K562 (cell line): ENCODE measurements at regions not wholly inside any gene's neighbourhood (a gene's known extent, or its start where the extent isn't known, plus 50 kb on each side); places are given as distances from the start of the nearest gene placed in this dataset.

Source experiments
- CEBPB ChIP-seq: fragments of 450-650 bp; IDR thresholded peaks from 2 replicates; pipeline ENCODE4 v1.6.1; 2016; ENCODE audit warnings: missing genetic modification characterization, missing compliant biosample characterization
- E2F6 ChIP-seq, 2 experiments: IDR thresholded peaks; 2 replicates each; pipeline ENCODE4 v1.6.1; 2011; ENCODE audit warnings: borderline replicate concordance in 1 of 2, control low read depth in 1 of 2, low read depth in 1 of 2, low read length in 1 of 2, mild to moderate bottlenecking in 1 of 2, mixed read lengths in 1 of 2, moderate library complexity in 1 of 2; ENCODE audit not compliant: insufficient read depth in 1 of 2, insufficient read length in 1 of 2, poor library complexity in 1 of 2, severe bottlenecking in 1 of 2; ENCODE audit errors: extremely low read depth in 1 of 2
- NUFIP1 ChIP-seq: fragments of 450-650 bp; IDR thresholded peaks from 2 replicates; pipeline ENCODE4 v1.6.1; 2018; ENCODE audit not compliant: partially characterized antibody
- SRSF9 ChIP-seq: fragments of 200-400 bp; formaldehyde crosslinking; IDR thresholded peaks from 2 replicates; pipeline ENCODE4 v1.6.1; 2017; ENCODE audit warnings: low read depth, low read length, borderline replicate concordance
- TAF1 ChIP-seq: IDR thresholded peaks from 2 replicates; pipeline ENCODE4 v1.6.1; 2011; ENCODE audit warnings: mild to moderate bottlenecking, low read length, moderate library complexity; ENCODE audit not compliant: insufficient read depth, control insufficient read depth, severe bottlenecking; ENCODE audit errors: extremely low read depth
- ZNF518B ChIP-seq: fragments of 250-450 bp; sonication (Bioruptor Pico); IDR thresholded peaks from 2 replicates; pipeline ENCODE4 v1.5.0; 2021; ENCODE audit warnings: mild to moderate bottlenecking, moderate library complexity
- ZNF785 ChIP-seq: fragments of 250-450 bp; sonication (Bioruptor Pico); IDR thresholded peaks from 2 replicates; pipeline ENCODE4 v1.4.0; 2020; ENCODE audit warnings: mild to moderate bottlenecking
- TF ChIP-seq, protein P1 (sequence below), 3 experiments: IDR thresholded peaks in 2 of 3; conservative IDR thresholded peaks in 1 of 3; 2 replicates each; pipeline ENCODE4 v1.5.1; 2011 to 2012; ENCODE audit warnings: low read length in 3 of 3, mild to moderate bottlenecking in 3 of 3, control low read depth in 2 of 3, improper control_type of control experiment in 1 of 3, inconsistent platforms in 1 of 3, low read depth in 1 of 3, mixed read lengths in 1 of 3, moderate library complexity in 1 of 3; ENCODE audit not compliant: insufficient read depth in 2 of 3
- TF ChIP-seq, protein P2 (sequence below): sonication (generic); formaldehyde crosslinking; IDR thresholded peaks from 2 replicates; pipeline ENCODE4 v1.8.1; 2023; ENCODE audit warnings: mild to moderate bottlenecking, missing genetic modification reagents
- TF ChIP-seq, protein P3 (sequence below), 2 experiments: IDR thresholded peaks in 1 of 2; conservative IDR thresholded peaks in 1 of 2; 2 replicates each; pipeline ENCODE4 v1.6.1; 2016; ENCODE audit warnings: low read depth in 2 of 2, mild to moderate bottlenecking in 1 of 2, missing compliant biosample characterization in 1 of 2, missing genetic modification characterization in 1 of 2, moderate library complexity in 1 of 2

GRCh38 chr12:88691811-88692210 is 111.5 kb upstream of the KITLG start:
- TF ChIP-seq, protein P1, sequence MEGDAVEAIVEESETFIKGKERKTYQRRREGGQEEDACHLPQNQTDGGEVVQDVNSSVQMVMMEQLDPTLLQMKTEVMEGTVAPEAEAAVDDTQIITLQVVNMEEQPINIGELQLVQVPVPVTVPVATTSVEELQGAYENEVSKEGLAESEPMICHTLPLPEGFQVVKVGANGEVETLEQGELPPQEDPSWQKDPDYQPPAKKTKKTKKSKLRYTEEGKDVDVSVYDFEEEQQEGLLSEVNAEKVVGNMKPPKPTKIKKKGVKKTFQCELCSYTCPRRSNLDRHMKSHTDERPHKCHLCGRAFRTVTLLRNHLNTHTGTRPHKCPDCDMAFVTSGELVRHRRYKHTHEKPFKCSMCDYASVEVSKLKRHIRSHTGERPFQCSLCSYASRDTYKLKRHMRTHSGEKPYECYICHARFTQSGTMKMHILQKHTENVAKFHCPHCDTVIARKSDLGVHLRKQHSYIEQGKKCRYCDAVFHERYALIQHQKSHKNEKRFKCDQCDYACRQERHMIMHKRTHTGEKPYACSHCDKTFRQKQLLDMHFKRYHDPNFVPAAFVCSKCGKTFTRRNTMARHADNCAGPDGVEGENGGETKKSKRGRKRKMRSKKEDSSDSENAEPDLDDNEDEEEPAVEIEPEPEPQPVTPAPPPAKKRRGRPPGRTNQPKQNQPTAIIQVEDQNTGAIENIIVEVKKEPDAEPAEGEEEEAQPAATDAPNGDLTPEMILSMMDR (IDR thresholded peaks at IDR 0.05 in 2 of 3, conservative IDR thresholded peaks at IDR 0.05 in 1 of 3; ENCODE audit: insufficient read depth in 2 of 3, low read depth in 1 of 3, low read length in 3 of 3) = no peak
- TF ChIP-seq TAF1 (no peak), ZNF785 (CRISPR knock-in tag) (no peak), SRSF9 (no peak), CEBPB (tag) (no peak), NUFIP1 (no peak), E2F6 (IDR thresholded peaks at IDR 0.05; ENCODE audit: borderline replicate concordance in 1 of 2, extremely low read depth in 1 of 2, insufficient read depth in 1 of 2, insufficient read length in 1 of 2, low read depth in 1 of 2, low read length in 1 of 2, poor library complexity in 1 of 2, severe bottlenecking in 1 of 2) (no peak), ZNF518B (CRISPR knock-in tag) (no peak)
- TF ChIP-seq, protein P2, sequence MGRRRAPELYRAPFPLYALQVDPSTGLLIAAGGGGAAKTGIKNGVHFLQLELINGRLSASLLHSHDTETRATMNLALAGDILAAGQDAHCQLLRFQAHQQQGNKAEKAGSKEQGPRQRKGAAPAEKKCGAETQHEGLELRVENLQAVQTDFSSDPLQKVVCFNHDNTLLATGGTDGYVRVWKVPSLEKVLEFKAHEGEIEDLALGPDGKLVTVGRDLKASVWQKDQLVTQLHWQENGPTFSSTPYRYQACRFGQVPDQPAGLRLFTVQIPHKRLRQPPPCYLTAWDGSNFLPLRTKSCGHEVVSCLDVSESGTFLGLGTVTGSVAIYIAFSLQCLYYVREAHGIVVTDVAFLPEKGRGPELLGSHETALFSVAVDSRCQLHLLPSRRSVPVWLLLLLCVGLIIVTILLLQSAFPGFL (CRISPR knock-in tag) = no peak
- TF ChIP-seq, protein P3, sequence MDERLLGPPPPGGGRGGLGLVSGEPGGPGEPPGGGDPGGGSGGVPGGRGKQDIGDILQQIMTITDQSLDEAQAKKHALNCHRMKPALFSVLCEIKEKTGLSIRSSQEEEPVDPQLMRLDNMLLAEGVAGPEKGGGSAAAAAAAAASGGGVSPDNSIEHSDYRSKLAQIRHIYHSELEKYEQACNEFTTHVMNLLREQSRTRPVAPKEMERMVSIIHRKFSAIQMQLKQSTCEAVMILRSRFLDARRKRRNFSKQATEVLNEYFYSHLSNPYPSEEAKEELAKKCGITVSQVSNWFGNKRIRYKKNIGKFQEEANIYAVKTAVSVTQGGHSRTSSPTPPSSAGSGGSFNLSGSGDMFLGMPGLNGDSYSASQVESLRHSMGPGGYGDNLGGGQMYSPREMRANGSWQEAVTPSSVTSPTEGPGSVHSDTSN (CRISPR knock-in tag; IDR thresholded peaks at IDR 0.05; ENCODE audit: low read depth) = no peak
- TF ChIP-seq, protein P3 (tag; conservative IDR thresholded peaks at IDR 0.05; ENCODE audit: low read depth) = no peak
